ENCODE measurements at regions not wholly inside any gene's neighbourhood (a gene's known extent, or its start where the extent isn't known, plus 50 kb on each side); places are given as distances from the start of the nearest gene placed in this dataset.

- H3K9me3 Mint-ChIP-seq: no peaks in the 10 kb centered on the region
- DNase-seq: no peak
Measured at GRCh38 chr11:128284634-128285033, 302.7 kb downstream of the ETS1 start.

GRCh38 chr11:128283451-128283850, 303.9 kb downstream of the ETS1 start:
- H3K36me3 Mint-ChIP-seq: no peaks in the 10 kb centered on the region
- H3K4me3 Mint-ChIP-seq: no peak overlapping the region
- DNase-seq (no peak), ATAC-seq (ENCODE audit: low read depth in 2 of 2) (no peak)
- H3K9me3 Mint-ChIP-seq: no peaks in the 10 kb centered on the region
- no peak overlapping the region for H3K27ac Mint-ChIP-seq
- H3K4me1 Mint-ChIP-seq: peaks cover 43 to 57% (median 51%) of the 10 kb centered on the region in 3 donors
- no peaks in the 10 kb centered on the region for H3K27me3 Mint-ChIP-seq

More at GRCh38 chr11:128284634-128285033, 302.7 kb downstream of the ETS1 start:
- peak in 1 of 2 donors; percentile 38 for ATAC-seq (ENCODE audit: low read depth in 2 of 2)
- peaks cover 43 to 61% (median 45%) of the 10 kb centered on the region in 3 donors for H3K4me1 Mint-ChIP-seq
- no peaks in the 10 kb centered on the region for H3K36me3 Mint-ChIP-seq
- peak overlapping the region in 2 of 8 donors; percentile 3 to 25 for H3K4me3 Mint-ChIP-seq
- H3K27ac Mint-ChIP-seq: peak overlapping the region in 1 of 6 donors; percentile 10
- H3K27me3 Mint-ChIP-seq: no peaks in the 10 kb centered on the region

GRCh38 chr11:128282053-128282452, 305.3 kb downstream of the ETS1 start:
- Mint-ChIP-seq H3K4me3 (no peak overlapping the region), H3K27ac (no peak overlapping the region), H3K4me1 (peaks cover 33 to 48% (median 41%) of the 10 kb centered on the region in 3 donors), H3K36me3 (no peaks in the 10 kb centered on the region), H3K27me3 (no peaks in the 10 kb centered on the region), H3K9me3 (no peaks in the 10 kb centered on the region)
- no peak for ATAC-seq (ENCODE audit: low read depth in 2 of 2)
- no peak for DNase-seq

- Mint-ChIP-seq H3K4me3 (no peak overlapping the region), H3K4me1 (peaks cover 19 to 34% (median 24%) of the 10 kb centered on the region in 3 donors), H3K9me3 (no peaks in the 10 kb centered on the region), H3K36me3 (peaks cover 0 to 4% of the 10 kb centered on the region in 2 donors), H3K27ac (peak overlapping the region in 2 of 6 donors; percentile 41 to 75), H3K27me3 (no peaks in the 10 kb centered on the region)
- no peak for ATAC-seq (ENCODE audit: low read depth in 2 of 2)
- no peak for DNase-seq
Measured at GRCh38 chr11:128279866-128280265, 307.5 kb downstream of the ETS1 start.

- no peak for ATAC-seq (ENCODE audit: low read depth in 2 of 2)
- Mint-ChIP-seq H3K27me3 (no peaks in the 10 kb centered on the region), H3K27ac (peak overlapping the region; percentile 52 to 99 (median 92)), H3K4me3 (peak overlapping the region in 4 of 8 donors; percentile 27 to 61 (median 45)), H3K9me3 (no peaks in the 10 kb centered on the region), H3K4me1 (peaks cover 40 to 64% (median 59%) of the 10 kb centered on the region in 3 donors), H3K36me3 (peaks cover 0 to 4% of the 10 kb centered on the region in 2 donors)
- no peak for DNase-seq
Measured at GRCh38 chr11:128273736-128274135, 313.6 kb downstream of the ETS1 start.

GRCh38 chr11:128271401-128271800, 316.0 kb downstream of the ETS1 start:
- no peaks in the 10 kb centered on the region for H3K27me3 Mint-ChIP-seq
- peaks cover 40 to 58% (median 57%) of the 10 kb centered on the region in 3 donors for H3K4me1 Mint-ChIP-seq
- DNase-seq: peak; percentile 63

GRCh38 chr11:128269466-128269865, 317.9 kb downstream of the ETS1 start:
- peak overlapping the region in 5 of 6 donors; percentile 1 to 98 (median 82) for H3K27ac Mint-ChIP-seq
- H3K36me3 Mint-ChIP-seq: no peaks in the 10 kb centered on the region
- DNase-seq (no peak), ATAC-seq (ENCODE audit: low read depth in 2 of 2) (no peak)
- no peak overlapping the region for H3K4me3 Mint-ChIP-seq
- no peaks in the 10 kb centered on the region for H3K9me3 Mint-ChIP-seq
- peaks cover 33 to 51% (median 47%) of the 10 kb centered on the region in 3 donors for H3K4me1 Mint-ChIP-seq
- no peaks in the 10 kb centered on the region for H3K27me3 Mint-ChIP-seq

More at GRCh38 chr11:128271401-128271800, 316.0 kb downstream of the ETS1 start:
- peak overlapping the region in 7 of 8 donors; percentile 16 to 58 (median 54) for H3K4me3 Mint-ChIP-seq
- H3K27ac Mint-ChIP-seq: peak overlapping the region; percentile 93 to 99 (median 96)
- ATAC-seq (ENCODE audit: low read depth in 2 of 2): peak; percentile 79 to 83
- H3K36me3 Mint-ChIP-seq: no peaks in the 10 kb centered on the region
- no peaks in the 10 kb centered on the region for H3K9me3 Mint-ChIP-seq

GRCh38 chr11:128266893-128267292, 320.5 kb downstream of the ETS1 start:
- DNase-seq: no peak
- Mint-ChIP-seq H3K27ac (peak overlapping the region in 2 of 6 donors; percentile 1 to 91), H3K27me3 (no peaks in the 10 kb centered on the region), H3K4me3 (no peak overlapping the region), H3K4me1 (peaks cover 30 to 48% (median 40%) of the 10 kb centered on the region in 3 donors), H3K9me3 (no peaks in the 10 kb centered on the region), H3K36me3 (no peaks in the 10 kb centered on the region)
- ATAC-seq (ENCODE audit: low read depth in 2 of 2): no peak

- ATAC-seq (ENCODE audit: low read depth in 2 of 2) (peak; percentile 79 to 82), DNase-seq (peak; percentile 25)
- Mint-ChIP-seq H3K27ac (peak overlapping the region; percentile 61 to 91 (median 76)), H3K9me3 (no peaks in the 10 kb centered on the region), H3K4me1 (peaks cover 49 to 65% (median 57%) of the 10 kb centered on the region in 3 donors), H3K36me3 (no peaks in the 10 kb centered on the region), H3K27me3 (no peaks in the 10 kb centered on the region), H3K4me3 (peak overlapping the region; percentile 20 to 90 (median 79))
Measured at GRCh38 chr11:128262463-128263345, 324.7 kb downstream of the ETS1 start.

GRCh38 chr11:128261011-128261421, 326.3 kb downstream of the ETS1 start:
- Mint-ChIP-seq H3K4me3 (peak overlapping the region; percentile 13 to 88 (median 74)), H3K27ac (peak overlapping the region in 5 of 6 donors; percentile 26 to 88 (median 64)), H3K9me3 (no peaks in the 10 kb centered on the region), H3K27me3 (no peaks in the 10 kb centered on the region), H3K4me1 (peaks cover 56 to 74% (median 71%) of the 10 kb centered on the region in 3 donors), H3K36me3 (no peaks in the 10 kb centered on the region)
- DNase-seq: no peak
- no peak for ATAC-seq (ENCODE audit: low read depth in 2 of 2)

GRCh38 chr11:128260398-128260797, 327.0 kb downstream of the ETS1 start:
- Mint-ChIP-seq H3K9me3 (no peaks in the 10 kb centered on the region), H3K36me3 (no peaks in the 10 kb centered on the region), H3K27me3 (no peaks in the 10 kb centered on the region), H3K4me1 (peaks cover 59 to 80% (median 77%) of the 10 kb centered on the region in 3 donors), H3K27ac (peak overlapping the region in 4 of 6 donors; percentile 22 to 88 (median 74)), H3K4me3 (peak overlapping the region in 6 of 8 donors; percentile 54 to 88 (median 74))
- DNase-seq (no peak), ATAC-seq (ENCODE audit: low read depth in 2 of 2) (no peak)

GRCh38 chr11:128259816-128260215, 327.5 kb downstream of the ETS1 start:
- Mint-ChIP-seq H3K4me1 (peaks cover 59 to 81% (median 81%) of the 10 kb centered on the region in 3 donors), H3K27ac (peak overlapping the region; percentile 3 to 92 (median 84)), H3K36me3 (no peaks in the 10 kb centered on the region), H3K9me3 (no peaks in the 10 kb centered on the region), H3K4me3 (peak overlapping the region; percentile 54 to 88 (median 74)), H3K27me3 (no peaks in the 10 kb centered on the region)
- no peak for DNase-seq
- ATAC-seq (ENCODE audit: low read depth in 2 of 2): no peak

- peaks cover 31 to 55% (median 39%) of the 10 kb centered on the region in 3 donors for H3K4me1 Mint-ChIP-seq
- no peaks in the 10 kb centered on the region for H3K36me3 Mint-ChIP-seq
- peak overlapping the region in 1 of 8 donors; percentile 77 for H3K4me3 Mint-ChIP-seq
- H3K9me3 Mint-ChIP-seq: no peaks in the 10 kb centered on the region
- H3K27me3 Mint-ChIP-seq: no peaks in the 10 kb centered on the region
- ATAC-seq (ENCODE audit: low read depth in 2 of 2) (no peak), DNase-seq (no peak)
- H3K27ac Mint-ChIP-seq: peak overlapping the region in 1 of 6 donors; percentile 61
Measured at GRCh38 chr11:128254941-128255340, 332.4 kb downstream of the ETS1 start.

Measured in naive B cell (primary cell).